IMR-90 (cell line): ENCODE measurements at regions not wholly inside any gene's neighbourhood (a gene's known extent, or its start where the extent isn't known, plus 50 kb on each side); places are given as distances from the start of the nearest gene placed in this dataset.

Experiments
- CHD1 ChIP-seq: IDR thresholded peaks from 2 replicates; pipeline ENCODE4 v1.6.1; 2012; ENCODE audit warnings: low read depth, low read length, improper control_type of control experiment
- CTCF ChIP-seq: conservative IDR thresholded peaks from 2 replicates; pipeline ENCODE4 v1.5.1; 2012; ENCODE audit warnings: mild to moderate bottlenecking, low read depth, low read length, improper control_type of control experiment
- ELK1 ChIP-seq: fragments of 150-350 bp; IDR thresholded peaks from 2 replicates; pipeline ENCODE4 v1.6.1; 2016; ENCODE audit warnings: low read depth, mild to moderate bottlenecking, low read length, moderate library complexity, borderline replicate concordance
- FOS ChIP-seq: fragments of 150-350 bp; IDR thresholded peaks from 2 replicates; pipeline ENCODE4 v1.6.1; 2016; ENCODE audit warnings: low read depth, low read length
- MAFK ChIP-seq: IDR thresholded peaks from 2 replicates; pipeline ENCODE4 v1.6.1; 2012; ENCODE audit warnings: low read depth, low read length, improper control_type of control experiment
- POLR2A ChIP-seq: IDR thresholded peaks from 2 replicates; pipeline ENCODE4 v1.6.1; 2012; ENCODE audit warnings: mild to moderate bottlenecking, low read depth, low read length
- RAD21 ChIP-seq: IDR thresholded peaks from 2 replicates; pipeline ENCODE4 v1.6.1; 2012; ENCODE audit warnings: low read length, improper control_type of control experiment
- SMC3 ChIP-seq: fragments of 150-350 bp; IDR thresholded peaks from 2 replicates; pipeline ENCODE4 v1.6.1; 2016; ENCODE audit warnings: low read depth, mild to moderate bottlenecking, antibody characterized with exemption, low read length, moderate library complexity
- USF2 ChIP-seq: fragments of 150-350 bp; IDR thresholded peaks from 2 replicates; pipeline ENCODE4 v1.6.1; 2017; ENCODE audit warnings: mild to moderate bottlenecking, antibody characterized with exemption, low read length, low read depth

- TF ChIP-seq ELK1 (no peak), CTCF (0 out of 2 replicates have a peak, but pooled peaks have one; percentile 10), USF2 (no peak), SMC3 (no peak), POLR2A (no peak), FOS (no peak), MAFK (no peak), RAD21 (peak; percentile 23; the same call in 1 of the 2 replicates), CHD1 (no peak)
Observed at GRCh38 chr13:76307142-76307541, 579.1 kb downstream of the KCTD12 start.
